ENCODE measurements at regions not wholly inside any gene's neighbourhood (a gene's known extent, or its start where the extent isn't known, plus 50 kb on each side); places are given as distances from the start of the nearest gene placed in this dataset.
A peak's percentile ranks its signal among the peaks of the same experiment; 100 is the strongest.

DNA sequence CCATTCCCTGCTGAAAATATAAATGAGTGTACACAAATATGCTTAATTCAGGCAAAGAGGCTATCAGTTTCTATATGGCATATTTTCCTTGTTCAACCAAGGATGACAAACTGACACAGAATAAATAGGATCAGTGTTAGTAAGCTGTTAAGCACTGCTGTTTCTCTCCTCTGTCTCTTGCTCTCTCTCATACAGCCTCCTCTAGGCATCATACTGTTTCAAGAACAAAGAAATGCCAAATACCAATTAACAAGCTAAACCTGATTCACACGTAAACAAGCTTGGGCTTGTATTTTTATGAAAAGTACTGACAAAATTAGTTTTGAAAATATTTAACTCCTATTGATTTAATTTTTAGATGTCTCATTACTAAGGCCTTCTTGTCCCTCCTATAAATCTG lies 1027.2 kb upstream of the ACVR2A start:
- no TSS peak for BruUV-seq (replicated peaks)
- Histone ChIP-seq H3K9ac (ENCODE audit: low read length) (no peak overlapping the region; the same call in 1 of the 2 replicates), H3K27me3 (ENCODE audit: low read length) (no peaks in the 10 kb centered on the region), H3K9me2 (replicated peaks; ENCODE audit: low read length) (no peaks in the 10 kb centered on the region), H3K4me1 (ENCODE audit: insufficient read depth, low read length) (peaks cover 65% of the 10 kb centered on the region), H2AFZ (ENCODE audit: low read length) (no peak overlapping the region), H3K9me3 (ENCODE audit: low read length) (no peaks in the 10 kb centered on the region), H3F3A (ENCODE audit: low read length, unreplicated experiment) (no peaks in the 10 kb centered on the region), H3K27ac (ENCODE audit: low read length) (peak overlapping the region; percentile 33), H3K36me3 (ENCODE audit: low read depth, low read length) (no peaks in the 10 kb centered on the region), H4K20me1 (ENCODE audit: low read length) (no peaks in the 10 kb centered on the region), H3K79me2 (ENCODE audit: low read length) (no peaks in the 10 kb centered on the region), H3K4me3 (ENCODE audit: low read length) (no peak overlapping the region), H3K4me2 (ENCODE audit: low read length) (peak overlapping the region; percentile 49)
- intact Hi-C loops (cut with micrococcal nuclease): no loop called here
- ChIA-PET POLR2A (ENCODE audit: unreplicated experiment) (no interaction called here), CTCF (interaction anchor here (0.6 kb wide), 1 partner anchor 51 kb away, joined by 3 read pairs; no protein-coding TSS in a partner anchor)
- peak; percentile 23; the same call in 1 of the 2 replicates for ATAC-seq
- peak; percentile 25 for DNase-seq
- no peak for TF ChIP-seq EZH2 (IDR thresholded peaks at IDR 0.05; ENCODE audit: low read length, unreplicated experiment)
- TF ChIP-seq, protein P1, sequence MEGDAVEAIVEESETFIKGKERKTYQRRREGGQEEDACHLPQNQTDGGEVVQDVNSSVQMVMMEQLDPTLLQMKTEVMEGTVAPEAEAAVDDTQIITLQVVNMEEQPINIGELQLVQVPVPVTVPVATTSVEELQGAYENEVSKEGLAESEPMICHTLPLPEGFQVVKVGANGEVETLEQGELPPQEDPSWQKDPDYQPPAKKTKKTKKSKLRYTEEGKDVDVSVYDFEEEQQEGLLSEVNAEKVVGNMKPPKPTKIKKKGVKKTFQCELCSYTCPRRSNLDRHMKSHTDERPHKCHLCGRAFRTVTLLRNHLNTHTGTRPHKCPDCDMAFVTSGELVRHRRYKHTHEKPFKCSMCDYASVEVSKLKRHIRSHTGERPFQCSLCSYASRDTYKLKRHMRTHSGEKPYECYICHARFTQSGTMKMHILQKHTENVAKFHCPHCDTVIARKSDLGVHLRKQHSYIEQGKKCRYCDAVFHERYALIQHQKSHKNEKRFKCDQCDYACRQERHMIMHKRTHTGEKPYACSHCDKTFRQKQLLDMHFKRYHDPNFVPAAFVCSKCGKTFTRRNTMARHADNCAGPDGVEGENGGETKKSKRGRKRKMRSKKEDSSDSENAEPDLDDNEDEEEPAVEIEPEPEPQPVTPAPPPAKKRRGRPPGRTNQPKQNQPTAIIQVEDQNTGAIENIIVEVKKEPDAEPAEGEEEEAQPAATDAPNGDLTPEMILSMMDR (conservative IDR thresholded peaks at IDR 0.05; ENCODE audit: low read depth, low read length): no peak
- TF ChIP-seq EZH2phosphoT487 (IDR thresholded peaks at IDR 0.05; ENCODE audit: borderline replicate concordance, low read length): no peak

DNA sequence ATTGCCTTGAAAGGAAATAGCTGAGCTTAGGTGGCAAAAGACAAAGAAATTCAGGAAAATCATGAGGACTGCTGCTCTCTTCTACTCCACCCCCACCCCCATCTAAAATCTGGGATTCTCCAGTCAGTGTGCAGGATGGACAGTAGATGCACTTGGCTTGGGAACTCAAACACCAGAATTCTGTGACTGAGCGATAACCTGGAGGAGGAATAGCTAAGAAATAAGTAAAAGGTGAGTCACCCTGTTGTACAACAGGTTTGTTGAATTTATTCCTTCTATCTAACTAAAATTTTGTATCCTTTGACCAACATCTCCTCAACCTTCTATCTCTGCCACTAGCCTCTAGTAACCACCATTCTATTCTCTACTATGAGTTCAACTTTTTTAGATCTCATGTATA lies 1029.9 kb upstream of the ACVR2A start:
- H3K4me3 ChIP-seq (ENCODE audit: low read length): no peak overlapping the region
- ChIA-PET CTCF (no interaction called here), POLR2A (ENCODE audit: unreplicated experiment) (no interaction called here)
- no peaks in the 10 kb centered on the region for H3K9me2 ChIP-seq (replicated peaks; ENCODE audit: low read length)
- peak; percentile 78 for ATAC-seq
- H3K9me3 ChIP-seq (ENCODE audit: low read length): no peaks in the 10 kb centered on the region
- H3K4me1 ChIP-seq (ENCODE audit: insufficient read depth, low read length): peaks cover 42% of the 10 kb centered on the region
- BruUV-seq (replicated peaks): no TSS peak
- H4K20me1 ChIP-seq (ENCODE audit: low read length): no peaks in the 10 kb centered on the region
- H3K27me3 ChIP-seq (ENCODE audit: low read length): no peaks in the 10 kb centered on the region
- peak; percentile 89 for DNase-seq
- H3F3A ChIP-seq (ENCODE audit: low read length, unreplicated experiment): no peaks in the 10 kb centered on the region
- H3K79me2 ChIP-seq (ENCODE audit: low read length): no peaks in the 10 kb centered on the region
- no peak overlapping the region for H2AFZ ChIP-seq (ENCODE audit: low read length)
- H3K36me3 ChIP-seq (ENCODE audit: low read depth, low read length): no peaks in the 10 kb centered on the region
- intact Hi-C loops (cut with micrococcal nuclease): no loop called here
- TF ChIP-seq EZH2phosphoT487 (IDR thresholded peaks at IDR 0.05; ENCODE audit: borderline replicate concordance, low read length) (no peak), EZH2 (IDR thresholded peaks at IDR 0.05; ENCODE audit: low read length, unreplicated experiment) (no peak)
- TF ChIP-seq, protein P1 (conservative IDR thresholded peaks at IDR 0.05; ENCODE audit: low read depth, low read length): no peak
- H3K9ac ChIP-seq (ENCODE audit: low read length): no peak overlapping the region
- no peak overlapping the region for H3K27ac ChIP-seq (ENCODE audit: low read length)
- peak overlapping the region; percentile 37 for H3K4me2 ChIP-seq (ENCODE audit: low read length)

DNA sequence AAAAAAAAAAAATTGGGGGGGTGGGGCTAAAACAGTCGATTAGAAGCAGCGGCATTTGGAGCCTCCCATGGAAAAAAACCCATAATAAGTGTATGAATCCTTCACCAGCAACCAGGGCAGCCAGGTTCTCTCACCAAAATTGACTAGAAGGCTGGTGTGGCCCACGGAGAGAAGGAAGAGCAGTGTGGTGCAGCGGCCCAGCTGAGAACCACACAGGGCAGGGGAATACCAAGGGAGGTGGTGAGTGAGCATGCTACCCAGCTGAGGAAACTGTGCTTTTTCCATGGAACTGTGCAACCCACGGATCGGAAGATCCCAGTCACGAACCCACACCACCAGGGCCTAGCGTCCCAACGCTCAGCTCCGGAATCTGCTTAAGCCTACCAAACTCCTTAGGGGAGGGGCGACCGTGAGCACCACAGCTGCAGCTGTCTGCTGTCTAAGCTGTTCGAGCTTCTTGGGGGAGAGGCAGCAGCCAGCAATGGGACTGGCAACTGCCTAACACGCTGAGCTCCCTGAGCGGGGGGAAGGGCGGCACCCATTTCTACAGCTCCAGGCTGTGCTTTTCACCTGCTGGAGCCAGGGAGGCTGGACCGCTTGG lies 1037.2 kb upstream of the ACVR2A start:
- no peak for ATAC-seq
- Histone ChIP-seq H3K4me1 (ENCODE audit: insufficient read depth, low read length) (peaks cover 21% of the 10 kb centered on the region), H3K9me2 (replicated peaks; ENCODE audit: low read length) (no peaks in the 10 kb centered on the region), H3K4me2 (ENCODE audit: low read length) (no peak overlapping the region), H3K9me3 (ENCODE audit: low read length) (no peaks in the 10 kb centered on the region), H3K4me3 (ENCODE audit: low read length) (no peak overlapping the region), H3K36me3 (ENCODE audit: low read depth, low read length) (no peaks in the 10 kb centered on the region), H3K27me3 (ENCODE audit: low read length) (no peaks in the 10 kb centered on the region), H2AFZ (ENCODE audit: low read length) (no peak overlapping the region), H3K27ac (ENCODE audit: low read length) (no peak overlapping the region), H3K79me2 (ENCODE audit: low read length) (no peaks in the 10 kb centered on the region), H3K9ac (ENCODE audit: low read length) (no peak overlapping the region), H3F3A (ENCODE audit: low read length, unreplicated experiment) (no peaks in the 10 kb centered on the region), H4K20me1 (ENCODE audit: low read length) (no peaks in the 10 kb centered on the region)
- ChIA-PET CTCF (no interaction called here), POLR2A (ENCODE audit: unreplicated experiment) (no interaction called here)
- TF ChIP-seq EZH2phosphoT487 (IDR thresholded peaks at IDR 0.05; ENCODE audit: borderline replicate concordance, low read length) (no peak), EZH2 (IDR thresholded peaks at IDR 0.05; ENCODE audit: low read length, unreplicated experiment) (no peak)
- TF ChIP-seq, protein P1 (conservative IDR thresholded peaks at IDR 0.05; ENCODE audit: low read depth, low read length): no peak
- intact Hi-C loops (cut with micrococcal nuclease): no loop called here
- no TSS peak for BruUV-seq (replicated peaks)
- DNase-seq: no peak

Measured in PC-3 (cell line).